HepG2 (cell line): ENCODE measurements at regions not wholly inside any gene's neighbourhood (a gene's known extent, or its start where the extent isn't known, plus 50 kb on each side); places are given as distances from the start of the nearest gene placed in this dataset.
A peak's percentile ranks its signal among the peaks of the same experiment; 100 is the strongest.

Experiments
- DMAP1 ChIP-seq: IDR thresholded peaks from 2 replicates; pipeline ENCODE4 v1.6.1; 2016
- ELF3 ChIP-seq: IDR thresholded peaks from 2 replicates; pipeline ENCODE4 v1.6.1; 2016; ENCODE audit warnings: missing genetic modification reagents, missing compliant biosample characterization
- FOSL2 ChIP-seq: sonication (generic); formaldehyde crosslinking; IDR thresholded peaks from 2 replicates; pipeline ENCODE4 v1.4.0; 2020; ENCODE audit warnings: missing genetic modification reagents
- FOXJ3 ChIP-seq: sonication (generic); formaldehyde crosslinking; IDR thresholded peaks from 2 replicates; pipeline ENCODE4 v1.4.0; 2020; ENCODE audit warnings: missing genetic modification reagents, mild to moderate bottlenecking, borderline replicate concordance
- ISX ChIP-seq: sonication (generic); formaldehyde crosslinking; conservative IDR thresholded peaks from 2 replicates; pipeline ENCODE4 v1.5.0; 2020; ENCODE audit warnings: missing genetic modification reagents
- LCORL ChIP-seq, 2 experiments: fragments of 450-650 bp in 1 of 2; sonication (generic) in 1 of 2; formaldehyde crosslinking in 1 of 2; IDR thresholded peaks; 2 replicates each; pipeline versions ENCODE4 v1.5.0 to v1.6.1; 2017 to 2020; ENCODE audit warnings: antibody characterized with exemption in 1 of 2, missing genetic modification reagents in 1 of 2
- NFE2L2 ChIP-seq: fragments of 150-350 bp; IDR thresholded peaks from 2 replicates; pipeline ENCODE4 v1.6.1; 2014; ENCODE audit warnings: low read length
- NFKB2 ChIP-seq: sonication (generic); formaldehyde crosslinking; IDR thresholded peaks from 2 replicates; pipeline ENCODE4 v1.4.0; 2020; ENCODE audit warnings: missing genetic modification reagents, borderline replicate concordance
- NR2F2 ChIP-seq: IDR thresholded peaks from 2 replicates; pipeline ENCODE4 v1.6.1; 2012; ENCODE audit warnings: low read depth, inconsistent platforms, borderline replicate concordance
- REXO4 ChIP-seq: sonication (generic); formaldehyde crosslinking; IDR thresholded peaks from 2 replicates; pipeline ENCODE4 v1.8.0; 2022; ENCODE audit warnings: missing genetic modification reagents, mild to moderate bottlenecking, borderline replicate concordance
- RFX5 ChIP-seq: IDR thresholded peaks from 2 replicates; pipeline ENCODE4 v1.6.1; 2011; ENCODE audit warnings: low read depth, low read length, improper control_type of control experiment
- SNAPC2 ChIP-seq: sonication (generic); formaldehyde crosslinking; IDR thresholded peaks from 2 replicates; pipeline ENCODE4 v1.8.1; 2022; ENCODE audit warnings: mild to moderate bottlenecking, missing genetic modification reagents
- YY1 ChIP-seq: IDR thresholded peaks from 2 replicates; pipeline ENCODE4 v1.6.1; 2011; ENCODE audit warnings: low read length, low read depth, moderate library complexity, mild to moderate bottlenecking; ENCODE audit not compliant: insufficient read depth, insufficient replicate concordance
- ZBTB38 ChIP-seq: sonication (generic); formaldehyde crosslinking; IDR thresholded peaks from 2 replicates; pipeline ENCODE4 v1.5.1; 2020; ENCODE audit warnings: mild to moderate bottlenecking, missing genetic modification reagents
- ZKSCAN5 ChIP-seq: sonication (generic); formaldehyde crosslinking; IDR thresholded peaks from 2 replicates; pipeline ENCODE4 v1.5.1; 2020; ENCODE audit warnings: mild to moderate bottlenecking, missing genetic modification reagents
- ZMYM4 ChIP-seq: sonication (generic); formaldehyde crosslinking; IDR thresholded peaks from 2 replicates; pipeline ENCODE4 v1.8.1; 2023; ENCODE audit warnings: mild to moderate bottlenecking, missing genetic modification reagents
- ZNF230 ChIP-seq: sonication (generic); formaldehyde crosslinking; IDR thresholded peaks from 2 replicates; pipeline ENCODE4 v1.4.0; 2020; ENCODE audit warnings: mild to moderate bottlenecking, missing genetic modification reagents
- ZNF446 ChIP-seq: sonication (generic); formaldehyde crosslinking; IDR thresholded peaks from 2 replicates; pipeline ENCODE4 v1.5.0; 2020; ENCODE audit warnings: mild to moderate bottlenecking, missing genetic modification reagents
- ZNF558 ChIP-seq: sonication (generic); formaldehyde crosslinking; IDR thresholded peaks from 2 replicates; pipeline ENCODE4 v1.9.0; 2022; ENCODE audit warnings: mild to moderate bottlenecking, missing genetic modification reagents, borderline replicate concordance
- ZNF749 ChIP-seq: sonication (generic); formaldehyde crosslinking; IDR thresholded peaks from 2 replicates; pipeline ENCODE4 v1.8.0; 2022; ENCODE audit warnings: mild to moderate bottlenecking, missing genetic modification reagents, moderate library complexity, borderline replicate concordance
- ZNF781 ChIP-seq: sonication (generic); formaldehyde crosslinking; IDR thresholded peaks from 2 replicates; pipeline ENCODE4 v1.5.1; 2020; ENCODE audit warnings: borderline replicate concordance, mild to moderate bottlenecking, missing genetic modification reagents; ENCODE audit errors: not compliant biosample characterization
- TF ChIP-seq, protein P1 (sequence below): sonication (generic); formaldehyde crosslinking; IDR thresholded peaks from 2 replicates; pipeline ENCODE4 v1.4.0; 2020; ENCODE audit warnings: missing genetic modification reagents
- TF ChIP-seq, protein P2 (sequence below): sonication (generic); formaldehyde crosslinking; IDR thresholded peaks from 2 replicates; pipeline ENCODE4 v1.9.0; 2021; ENCODE audit warnings: missing genetic modification reagents, mild to moderate bottlenecking, borderline replicate concordance
- TF ChIP-seq, protein P3 (sequence below): IDR thresholded peaks from 2 replicates; pipeline ENCODE4 v1.6.1; 2016
- TF ChIP-seq, protein P4 (sequence below), 2 experiments: fragments of 450-650 bp in 1 of 2; sonication (generic) in 1 of 2; formaldehyde crosslinking; IDR thresholded peaks; 2 replicates each; pipeline versions ENCODE4 v1.5.0 to v1.8.0; 2020 to 2022; ENCODE audit warnings: mild to moderate bottlenecking in 1 of 2, missing genetic modification reagents in 1 of 2

DNA sequence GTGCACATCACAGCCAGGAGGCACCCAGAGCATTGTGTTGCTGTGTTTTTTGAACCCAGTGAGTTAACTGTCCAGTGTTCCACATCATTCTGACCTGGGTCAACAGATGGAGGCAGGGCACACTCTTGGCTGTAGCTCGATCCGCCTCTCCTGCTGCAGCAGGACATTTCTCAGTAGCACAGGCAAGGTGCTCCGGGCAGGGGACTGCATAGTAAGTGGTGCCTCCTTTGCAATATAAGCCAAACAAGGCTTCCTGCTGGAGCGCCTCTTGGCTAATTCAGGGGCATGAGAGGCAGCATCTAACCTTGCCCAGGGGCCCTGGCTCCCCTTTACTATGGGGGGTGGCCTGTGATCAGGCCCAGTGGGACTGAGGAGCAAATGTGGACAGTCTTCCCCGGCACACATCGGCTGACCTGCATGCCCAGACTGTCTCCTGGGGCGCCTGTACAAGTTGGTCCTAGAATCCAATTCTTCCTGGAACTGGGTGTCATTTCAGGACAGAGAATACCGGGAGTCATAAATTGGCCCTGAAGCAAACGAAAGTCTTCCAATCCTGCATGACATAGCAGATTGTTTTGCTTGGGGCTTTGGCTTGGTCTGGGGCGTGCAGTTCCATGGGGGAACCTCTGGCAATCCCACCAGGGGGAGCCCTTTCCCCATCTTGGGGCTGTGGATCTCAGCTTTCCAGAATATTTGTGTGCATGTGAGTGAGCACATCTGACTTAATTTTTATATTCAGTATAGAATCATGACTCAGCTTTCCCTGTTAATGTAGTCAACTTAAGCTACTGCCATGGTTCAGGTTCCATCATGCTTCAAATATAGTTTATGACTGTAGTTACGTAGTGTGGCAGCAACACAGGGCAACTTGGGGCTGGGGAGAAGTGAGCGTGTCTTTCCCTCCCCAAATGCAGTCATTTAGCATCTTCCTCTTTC lies 56.0 kb upstream of the DDR1 start (continued):
- TF ChIP-seq ZNF230 (peak; percentile 38), YY1 (peak; percentile 54), NR2F2 (no peak), FOXJ3 (CRISPR knock-in tag) (0 out of 2 replicates have a peak, but pooled peaks have one; percentile 47), NFE2L2 (peak; percentile 89), REXO4 (CRISPR knock-in tag) (no peak), ZNF749 (CRISPR knock-in tag) (no peak), ELF3 (peak; percentile 31; the same call in 1 of the 2 replicates), ISX (CRISPR knock-in tag) (no peak), SNAPC2 (no peak), ZMYM4 (CRISPR knock-in tag) (0 out of 2 replicates have a peak, but pooled peaks have one; percentile 16), LCORL (IDR thresholded peaks at IDR 0.05) (no peak), LCORL (CRISPR knock-in tag; IDR thresholded peaks at IDR 0.05) (peak; percentile 62; the same call in 1 of the 2 replicates), ZNF781 (CRISPR knock-in tag) (no peak), ZBTB38 (CRISPR knock-in tag) (peak; percentile 75), FOSL2 (no peak), DMAP1 (CRISPR knock-in tag) (peak; percentile 51), RFX5 (no peak), ZNF446 (CRISPR knock-in tag) (no peak), NFKB2 (CRISPR knock-in tag) (no peak; the same call in 1 of the 2 replicates), ZNF558 (CRISPR knock-in tag) (no peak), ZKSCAN5 (no peak)
- TF ChIP-seq, protein P1, sequence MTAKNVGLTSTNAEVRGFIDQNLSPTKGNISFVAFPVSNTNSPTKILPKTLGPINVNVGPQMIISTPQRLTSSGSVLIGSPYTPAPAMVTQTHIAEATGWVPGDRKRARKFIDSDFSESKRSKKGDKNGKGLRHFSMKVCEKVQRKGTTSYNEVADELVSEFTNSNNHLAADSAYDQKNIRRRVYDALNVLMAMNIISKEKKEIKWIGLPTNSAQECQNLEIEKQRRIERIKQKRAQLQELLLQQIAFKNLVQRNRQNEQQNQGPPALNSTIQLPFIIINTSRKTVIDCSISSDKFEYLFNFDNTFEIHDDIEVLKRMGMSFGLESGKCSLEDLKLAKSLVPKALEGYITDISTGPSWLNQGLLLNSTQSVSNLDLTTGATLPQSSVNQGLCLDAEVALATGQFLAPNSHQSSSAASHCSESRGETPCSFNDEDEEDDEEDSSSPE (CRISPR knock-in tag): no peak
- TF ChIP-seq, protein P2, sequence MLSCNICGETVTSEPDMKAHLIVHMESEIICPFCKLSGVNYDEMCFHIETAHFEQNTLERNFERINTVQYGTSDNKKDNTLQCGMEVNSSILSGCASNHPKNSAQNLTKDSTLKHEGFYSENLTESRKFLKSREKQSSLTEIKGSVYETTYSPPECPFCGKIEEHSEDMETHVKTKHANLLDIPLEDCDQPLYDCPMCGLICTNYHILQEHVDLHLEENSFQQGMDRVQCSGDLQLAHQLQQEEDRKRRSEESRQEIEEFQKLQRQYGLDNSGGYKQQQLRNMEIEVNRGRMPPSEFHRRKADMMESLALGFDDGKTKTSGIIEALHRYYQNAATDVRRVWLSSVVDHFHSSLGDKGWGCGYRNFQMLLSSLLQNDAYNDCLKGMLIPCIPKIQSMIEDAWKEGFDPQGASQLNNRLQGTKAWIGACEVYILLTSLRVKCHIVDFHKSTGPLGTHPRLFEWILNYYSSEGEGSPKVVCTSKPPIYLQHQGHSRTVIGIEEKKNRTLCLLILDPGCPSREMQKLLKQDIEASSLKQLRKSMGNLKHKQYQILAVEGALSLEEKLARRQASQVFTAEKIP: no peak
- TF ChIP-seq, protein P3, sequence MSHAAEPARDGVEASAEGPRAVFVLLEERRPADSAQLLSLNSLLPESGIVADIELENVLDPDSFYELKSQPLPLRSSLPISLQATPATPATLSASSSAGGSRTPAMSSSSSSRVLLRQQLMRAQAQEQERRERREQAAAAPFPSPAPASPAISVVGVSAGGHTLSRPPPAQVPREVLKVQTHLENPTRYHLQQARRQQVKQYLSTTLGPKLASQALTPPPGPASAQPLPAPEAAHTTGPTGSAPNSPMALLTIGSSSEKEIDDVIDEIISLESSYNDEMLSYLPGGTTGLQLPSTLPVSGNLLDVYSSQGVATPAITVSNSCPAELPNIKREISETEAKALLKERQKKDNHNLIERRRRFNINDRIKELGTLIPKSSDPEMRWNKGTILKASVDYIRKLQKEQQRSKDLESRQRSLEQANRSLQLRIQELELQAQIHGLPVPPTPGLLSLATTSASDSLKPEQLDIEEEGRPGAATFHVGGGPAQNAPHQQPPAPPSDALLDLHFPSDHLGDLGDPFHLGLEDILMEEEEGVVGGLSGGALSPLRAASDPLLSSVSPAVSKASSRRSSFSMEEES (CRISPR knock-in tag): no peak; the same call in 1 of the 2 replicates
- TF ChIP-seq, protein P4, sequence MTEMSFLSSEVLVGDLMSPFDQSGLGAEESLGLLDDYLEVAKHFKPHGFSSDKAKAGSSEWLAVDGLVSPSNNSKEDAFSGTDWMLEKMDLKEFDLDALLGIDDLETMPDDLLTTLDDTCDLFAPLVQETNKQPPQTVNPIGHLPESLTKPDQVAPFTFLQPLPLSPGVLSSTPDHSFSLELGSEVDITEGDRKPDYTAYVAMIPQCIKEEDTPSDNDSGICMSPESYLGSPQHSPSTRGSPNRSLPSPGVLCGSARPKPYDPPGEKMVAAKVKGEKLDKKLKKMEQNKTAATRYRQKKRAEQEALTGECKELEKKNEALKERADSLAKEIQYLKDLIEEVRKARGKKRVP (CRISPR knock-in tag; IDR thresholded peaks at IDR 0.05): no peak
